K562 (cell line): ENCODE measurements at regions not wholly inside any gene's neighbourhood (a gene's known extent, or its start where the extent isn't known, plus 50 kb on each side); places are given as distances from the start of the nearest gene placed in this dataset.

Experiments used
- ATAC-seq: fragments of 200-7000 bp; cut with Tn5 transposase; 3 replicates; pipeline ENCODE4 v1.9.1; 2020; ENCODE audit warnings: moderate library complexity
- BruUV-seq: library from RNA; stranded (reverse); fragments of 400-500 nt; replicated peaks from 2 replicates; lab custom pipeline; 2021; lab: Mats Ljungman, UMichigan
- CTCF ChIA-PET: fragments of 300-600 bp; formaldehyde crosslinking; extraction: SDS; loops from one replicate; lab custom pipeline; 2021; ENCODE audit warnings: low intra/inter-chr PET ratio; lab: Yijun Ruan, JAX
- POLR2A ChIA-PET: fragments of 300-600, 350-650 bp; sonication (Branson Sonifier 250); formaldehyde crosslinking; extraction: SDS; loops from one replicate; lab custom pipeline; 2021; ENCODE audit warnings: antibody characterized with exemption, inconsistent platforms; lab: Yijun Ruan, JAX
- DNase-seq, 4 experiments: peaks; one replicate each; pipeline versions ENCODE4 v3.0.0 to v3.0.0-alpha.2; 2011 to 2018; ENCODE audit warnings: low spot score in 3 of 4, mixed read lengths in 3 of 4; ENCODE audit errors: extremely low read depth in 1 of 4
- FAIRE-seq: peaks from 2 replicates; lab custom pipeline; 2011; peaks lifted over from hg19 to GRCh38; lab: Jason Lieb, UNC
- H2AFZ ChIP-seq: 2 replicates; pipeline ENCODE4 v1.6.0; 2011; ENCODE audit warnings: low read depth, low read length, control low read depth, inconsistent platforms
- H3K27ac ChIP-seq: fragments of 200-600 bp; 3 replicates; pipeline ENCODE4 v1.8.0; 2011; ENCODE audit warnings: low read depth, mild to moderate bottlenecking, control low read depth, inconsistent platforms, low read length, moderate library complexity, mixed read lengths; ENCODE audit errors: extremely low read depth
- H3K27me3 ChIP-seq, 2 experiments: fragments of 300-600 bp in 1 of 2; 2 replicates in 1 of 2; 3 replicates in 1 of 2; pipeline versions ENCODE4 v1.6.0 to v1.8.0; 2011; ENCODE audit warnings: inconsistent platforms in 2 of 2, low read length in 2 of 2, mild to moderate bottlenecking in 1 of 2, mixed read lengths in 1 of 2, moderate library complexity in 1 of 2; ENCODE audit not compliant: control insufficient read depth in 2 of 2, insufficient read depth in 2 of 2
- H3K36me3 ChIP-seq: fragments of 300-600 bp; 3 replicates; pipeline ENCODE4 v1.8.0; 2011; ENCODE audit warnings: mild to moderate bottlenecking, low read length, inconsistent platforms; ENCODE audit not compliant: control insufficient read depth, insufficient read depth
- H3K4me1 ChIP-seq, 2 experiments: fragments of 200-600 bp in 1 of 2; replicated peaks in 1 of 2; 2 replicates in 1 of 2; 3 replicates in 1 of 2; pipeline versions ENCODE4 v1.5.1 to v1.8.0; 2011; ENCODE audit warnings: inconsistent platforms in 2 of 2, low read length in 2 of 2, mild to moderate bottlenecking in 1 of 2, mixed read lengths in 1 of 2, moderate library complexity in 1 of 2; ENCODE audit not compliant: control insufficient read depth in 2 of 2, insufficient read depth in 2 of 2
- H3K4me2 ChIP-seq: 2 replicates; pipeline ENCODE4 v1.6.1; 2011; ENCODE audit warnings: low read length, control low read depth, inconsistent platforms, mixed read lengths; ENCODE audit not compliant: insufficient read depth
- H3K4me3 ChIP-seq: fragments of 200-600 bp; sonication (generic), shearing (Covaris generic); 2 replicates; pipeline ENCODE4 v1.5.1; 2016; ENCODE audit warnings: control low read depth, inconsistent platforms
- H3K79me2 ChIP-seq: fragments of 200-600 bp; 3 replicates; pipeline ENCODE4 v1.8.0; 2011; ENCODE audit warnings: low read length, inconsistent platforms; ENCODE audit not compliant: control insufficient read depth, insufficient read depth
- H3K9ac ChIP-seq, 2 experiments: 2 replicates each; pipeline versions ENCODE4 v1.6.0 to v1.6.1; 2011; ENCODE audit warnings: low read depth in 2 of 2, low read length in 2 of 2, control low read depth in 1 of 2, inconsistent platforms in 1 of 2, mild to moderate bottlenecking in 1 of 2, mixed read lengths in 1 of 2; ENCODE audit not compliant: insufficient read depth in 1 of 2
- H3K9me1 ChIP-seq: one replicate; pipeline ENCODE4 v1.6.0; 2011; ENCODE audit warnings: inconsistent platforms, mild to moderate bottlenecking, low read length, moderate library complexity; ENCODE audit not compliant: control insufficient read depth, insufficient read depth
- H3K9me3 ChIP-seq: replicated peaks from 2 replicates; pipeline ENCODE4 v1.5.1; 2011; ENCODE audit warnings: low read depth, low read length, inconsistent platforms; ENCODE audit not compliant: control insufficient read depth, insufficient read depth
- H4K20me1 ChIP-seq: replicated peaks from 2 replicates; pipeline ENCODE4 v1.6.1; 2011; ENCODE audit warnings: low read length, inconsistent platforms, mixed read lengths; ENCODE audit not compliant: control insufficient read depth, insufficient read depth
- BCOR ChIP-seq: fragments of 450-650 bp; IDR thresholded peaks from 2 replicates; pipeline ENCODE4 v1.6.1; 2016
- CGGBP1 ChIP-seq: fragments of 250-450 bp; sonication (Bioruptor Pico); IDR thresholded peaks from 2 replicates; pipeline ENCODE4 v1.9.0; 2021; ENCODE audit warnings: mild to moderate bottlenecking
- FOS ChIP-seq: IDR thresholded peaks from 3 replicates; pipeline ENCODE4 v1.6.1; 2011; ENCODE audit not compliant: insufficient read length; ENCODE audit errors: extremely low read depth
- HDAC8 ChIP-seq: fragments of 450-650 bp; IDR thresholded peaks from 2 replicates; pipeline ENCODE4 v1.6.1; 2016; ENCODE audit warnings: mild to moderate bottlenecking, missing genetic modification characterization, moderate library complexity, missing compliant biosample characterization
- HEY1 ChIP-seq: fragments of 250-450 bp; sonication (Bioruptor Pico); IDR thresholded peaks from 2 replicates; pipeline ENCODE4 v1.5.0; 2020; ENCODE audit warnings: mild to moderate bottlenecking, moderate library complexity, borderline replicate concordance
- HOXB6 ChIP-seq: fragments of 250-450 bp; sonication (Bioruptor Pico); IDR thresholded peaks from 2 replicates; pipeline ENCODE4 v1.5.1; 2022; ENCODE audit warnings: mild to moderate bottlenecking, borderline replicate concordance
- JUNB ChIP-seq: fragments of 450-650 bp; formaldehyde crosslinking; conservative IDR thresholded peaks from 2 replicates; pipeline ENCODE4 v1.4.0; 2020; ENCODE audit warnings: mild to moderate bottlenecking
- KLF10 ChIP-seq: fragments of 250-450 bp; sonication (Bioruptor Pico); IDR thresholded peaks from 2 replicates; pipeline ENCODE4 v1.6.1; 2021; ENCODE audit warnings: matching md5 sums
- POLR2AphosphoS5 ChIP-seq: IDR thresholded peaks from 2 replicates; pipeline ENCODE4 v1.6.1; 2011; ENCODE audit warnings: mild to moderate bottlenecking, low read depth, low read length, moderate library complexity; ENCODE audit not compliant: control insufficient read depth, insufficient read depth
- RBFOX2 ChIP-seq: fragments of 200-400 bp; formaldehyde crosslinking; IDR thresholded peaks from 2 replicates; pipeline ENCODE4 v1.6.1; 2017; ENCODE audit warnings: low read depth, mild to moderate bottlenecking, low read length, moderate library complexity
- RFX5 ChIP-seq: IDR thresholded peaks from 2 replicates; pipeline ENCODE4 v1.6.1; 2011; ENCODE audit warnings: low read depth, mild to moderate bottlenecking, improper control_type of control experiment, low read length
- STAG1 ChIP-seq: sonication (generic); formaldehyde crosslinking; IDR thresholded peaks from 2 replicates; pipeline ENCODE4 v1.5.0; 2020; ENCODE audit warnings: missing genetic modification reagents, borderline replicate concordance
- SUPT5H ChIP-seq: fragments of 450-650 bp; IDR thresholded peaks from 2 replicates; pipeline ENCODE4 v1.6.1; 2016
- TBP ChIP-seq: optimal IDR thresholded peaks from 2 replicates; pipeline ENCODE3; 2011; ENCODE audit warnings: low read depth, low read length, improper control_type of control experiment
- ZNF23 ChIP-seq: fragments of 250-450 bp; sonication (Bioruptor Pico); IDR thresholded peaks from 2 replicates; pipeline ENCODE4 v1.4.0; 2020; ENCODE audit warnings: mild to moderate bottlenecking
- ZNF444 ChIP-seq: fragments of 250-450 bp; sonication (Bioruptor Pico); IDR thresholded peaks from 2 replicates; pipeline ENCODE4 v1.4.0; 2020; ENCODE audit warnings: mild to moderate bottlenecking, moderate library complexity
- ZNF668 ChIP-seq: fragments of 250-450 bp; sonication (Bioruptor Pico); IDR thresholded peaks from 2 replicates; pipeline ENCODE4 v1.8.0; 2022; ENCODE audit warnings: mild to moderate bottlenecking, inconsistent platforms
- ZNF77 ChIP-seq: fragments of 250-450 bp; sonication (Bioruptor Pico); IDR thresholded peaks from 2 replicates; pipeline ENCODE4 v1.5.0; 2020
- WGBS: fragments of 100-300 bp; shearing (Covaris generic); methylation state at CpG from one replicate; pipeline ENCODE4 v1.1.6; 2016; ENCODE audit warnings: low coverage, mixed read lengths; ENCODE audit not compliant: insufficient coverage; ENCODE audit errors: missing lambda C conversion rate; 5-methylcytosine and 5-hydroxymethylcytosine counted together
- in situ Hi-C: fragments of 300-500 bp; cut with MboI; formaldehyde crosslinking; loops from 4 replicates; pipeline ENCODE4 v1.15.0; 2018; ENCODE audit warnings: inconsistent platforms, mixed read lengths
- intact Hi-C: fragments of 100-400 bp; cut with micrococcal nuclease; formaldehyde crosslinking; loops from 2 replicates; pipeline ENCODE4 v1.14.2; 2022

- ATAC-seq, result no peak
- no peaks in the 10 kb centered on the region; the same call in 1 of the 2 replicates for H3K9me3 ChIP-seq
- CTCF ChIA-PET, result no interaction called here
- intact Hi-C loops (no loop called here), in situ Hi-C loops (no loop called here)
- no peaks in the 10 kb centered on the region for H3K79me2 ChIP-seq
- no peaks in the 10 kb centered on the region for H3K27me3 ChIP-seq
- BruUV-seq, result no TSS peak
- no peaks in the 10 kb centered on the region for H3K4me1 ChIP-seq
- FAIRE-seq, result no peak
- WGBS, result 0% methylated on average over 1 of the region's 1 CpG
- no peak overlapping the region for H3K27ac ChIP-seq
- no peak overlapping the region for H2AFZ ChIP-seq
- no peak for DNase-seq
- no peak overlapping the region for H3K4me3 ChIP-seq
- TF ChIP-seq ZNF444 (CRISPR knock-in tag), result no peak
- TF ChIP-seq HEY1 (CRISPR knock-in tag), result no peak
- no peak for TF ChIP-seq CGGBP1 (CRISPR knock-in tag)
- no peak for TF ChIP-seq ZNF668 (CRISPR knock-in tag)
- no peak for TF ChIP-seq RBFOX2
- TF ChIP-seq FOS, result no peak
- TF ChIP-seq ZNF77 (CRISPR knock-in tag), result no peak
- no peak for TF ChIP-seq RFX5
- no peak for TF ChIP-seq ZNF23 (CRISPR knock-in tag)
- TF ChIP-seq JUNB (CRISPR knock-in tag), result no peak
- TF ChIP-seq HOXB6 (CRISPR knock-in tag), result no peak
- TF ChIP-seq HDAC8 (tag), result no peak
- TF ChIP-seq SUPT5H, result no peak
- TF ChIP-seq POLR2AphosphoS5, result no peak
- no peak for TF ChIP-seq STAG1 (CRISPR knock-in tag)
- no peak for TF ChIP-seq TBP
- no peak for TF ChIP-seq KLF10
- TF ChIP-seq BCOR, result no peak
- no peaks in the 10 kb centered on the region for H4K20me1 ChIP-seq
- H3K36me3 ChIP-seq, result no peaks in the 10 kb centered on the region
- no peak overlapping the region for H3K4me2 ChIP-seq
- H3K9me1 ChIP-seq, result no peaks in the 10 kb centered on the region
- POLR2A ChIA-PET, result no interaction called here
- H3K9ac ChIP-seq, result no peak overlapping the region
These were observed 234.9 kb upstream of the MBL2 start for GRCh38 chr10:53007527-53007842.
